Liver (tissue), 8 donors: ENCODE measurements at regions not wholly inside any gene's neighbourhood (a gene's known extent, or its start where the extent isn't known, plus 50 kb on each side); places are given as distances from the start of the nearest gene placed in this dataset.

Source experiments
- DNase-seq: peaks from one replicate; pipeline ENCODE4 v3.0.0-alpha.2; 2017; ENCODE audit warnings: low spot score
- H3K27ac ChIP-seq, 2 donors: one replicate each; pipeline ENCODE4 v1.7.0; 2013; ENCODE audit warnings: inconsistent platforms in 2 of 2, low read length in 2 of 2, control low read depth in 1 of 2, low read depth in 1 of 2, mild to moderate bottlenecking in 1 of 2
- H3K27me3 ChIP-seq, 4 donors: one replicate each; pipeline versions ENCODE4 v1.6.1 to v1.7.0; 2013; ENCODE audit warnings: low read length in 3 of 4, inconsistent platforms in 1 of 4, mild to moderate bottlenecking in 1 of 4, moderate library complexity in 1 of 4; ENCODE audit not compliant: control insufficient read depth in 4 of 4, insufficient read depth in 4 of 4
- H3K36me3 ChIP-seq, 4 donors: one replicate each; pipeline versions ENCODE4 v1.6.1 to v1.7.0; 2013; ENCODE audit warnings: low read length in 3 of 4, mild to moderate bottlenecking in 3 of 4, low read depth in 1 of 4, moderate library complexity in 1 of 4; ENCODE audit not compliant: control insufficient read depth in 4 of 4, insufficient read depth in 3 of 4
- H3K4me1 ChIP-seq, 4 donors: one replicate each; pipeline versions ENCODE4 v1.6.1 to v1.7.0; 2013; ENCODE audit warnings: low read length in 3 of 4, mild to moderate bottlenecking in 3 of 4, moderate library complexity in 1 of 4; ENCODE audit not compliant: control insufficient read depth in 4 of 4, insufficient read depth in 4 of 4
- H3K4me3 ChIP-seq, 3 donors: one replicate each; pipeline versions ENCODE4 v1.6.1 to v1.7.0; 2013; ENCODE audit warnings: low read length in 3 of 3, control low read depth in 1 of 3, low read depth in 1 of 3, mild to moderate bottlenecking in 1 of 3
- H3K9ac ChIP-seq, 2 donors: one replicate each; pipeline ENCODE4 v1.7.0; 2013; ENCODE audit warnings: low read length in 2 of 2, mild to moderate bottlenecking in 2 of 2, moderate library complexity in 2 of 2, control low read depth in 1 of 2, low read depth in 1 of 2
- H3K9me3 ChIP-seq, 4 donors: one replicate each; pipeline versions ENCODE4 v1.6.1 to v1.7.0; 2013; ENCODE audit warnings: low read length in 3 of 4; ENCODE audit not compliant: control insufficient read depth in 4 of 4
- ATF3 ChIP-seq: IDR thresholded peaks from 2 replicates; pipeline ENCODE4 v1.6.1; 2016; ENCODE audit warnings: antibody characterized with exemption
- CTCF ChIP-seq: fragments of 150-350 bp; IDR thresholded peaks from 2 replicates; pipeline ENCODE4 v1.5.1; 2017; ENCODE audit warnings: improper control_type of control experiment, low read depth, low read length; ENCODE audit not compliant: missing input control
- EGR1 ChIP-seq, 2 donors: IDR thresholded peaks; 2 replicates each; pipeline ENCODE4 v1.6.1; 2016 to 2018; ENCODE audit warnings: antibody characterized with exemption in 2 of 2, low read depth in 2 of 2
- FOXA1 ChIP-seq: IDR thresholded peaks from 2 replicates; pipeline ENCODE4 v1.6.1; 2016; ENCODE audit warnings: antibody characterized with exemption
- FOXA2 ChIP-seq: IDR thresholded peaks from 2 replicates; pipeline ENCODE4 v1.6.1; 2016; ENCODE audit warnings: antibody characterized with exemption
- GABPA ChIP-seq, 2 donors: IDR thresholded peaks in 1 of 2; conservative IDR thresholded peaks in 1 of 2; 2 replicates each; pipeline ENCODE4 v1.6.1; 2016; ENCODE audit warnings: antibody characterized with exemption in 2 of 2, mild to moderate bottlenecking in 1 of 2, moderate library complexity in 1 of 2
- HNF4A ChIP-seq, 2 donors: conservative IDR thresholded peaks; 2 replicates each; pipeline ENCODE4 v1.6.1; 2016; ENCODE audit warnings: antibody characterized with exemption in 2 of 2, mild to moderate bottlenecking in 2 of 2
- HNF4G ChIP-seq: IDR thresholded peaks from 2 replicates; pipeline ENCODE4 v1.6.1; 2016; ENCODE audit warnings: antibody characterized with exemption
- JUND ChIP-seq, 2 donors: IDR thresholded peaks; 2 replicates each; pipeline ENCODE4 v1.6.1; 2016; ENCODE audit warnings: antibody characterized with exemption in 2 of 2
- MAX ChIP-seq: IDR thresholded peaks from 2 replicates; pipeline ENCODE4 v1.6.1; 2016; ENCODE audit warnings: antibody characterized with exemption
- NR2F2 ChIP-seq: IDR thresholded peaks from 2 replicates; pipeline ENCODE4 v1.6.1; 2016; ENCODE audit warnings: antibody characterized with exemption
- RAD21 ChIP-seq, 2 donors: IDR thresholded peaks; 2 replicates each; pipeline ENCODE4 v1.6.1; 2016; ENCODE audit warnings: antibody characterized with exemption in 2 of 2, mild to moderate bottlenecking in 2 of 2
- RXRA ChIP-seq, 2 donors: IDR thresholded peaks; 2 replicates each; pipeline ENCODE4 v1.6.1; 2017 to 2018; ENCODE audit warnings: antibody characterized with exemption in 2 of 2, mild to moderate bottlenecking in 1 of 2
- TAF1 ChIP-seq: conservative IDR thresholded peaks from 2 replicates; pipeline ENCODE4 v1.6.1; 2016; ENCODE audit warnings: antibody characterized with exemption, mild to moderate bottlenecking
- YY1 ChIP-seq: IDR thresholded peaks from 2 replicates; pipeline ENCODE4 v1.6.1; 2016; ENCODE audit warnings: antibody characterized with exemption, mild to moderate bottlenecking
- ZBTB33 ChIP-seq: IDR thresholded peaks from 2 replicates; pipeline ENCODE4 v1.6.1; 2016; ENCODE audit warnings: antibody characterized with exemption
- WGBS: extraction: QIAGEN DNeasy Blood & Tissue Kit; methylation state at CpG from one replicate; pipeline ENCODE4 v1.1.7; 2013; 5-methylcytosine and 5-hydroxymethylcytosine counted together
- donor health status: healthy.
- donor health status: healthy.
- donor health status: healthy.
- donor health status: healthy.
- donor health status: healthy.

- H3K9me3 ChIP-seq, result no peaks in the 10 kb centered on the region
- H3K27ac ChIP-seq, result no peak overlapping the region
- no peaks in the 10 kb centered on the region for H3K36me3 ChIP-seq
- H3K9ac ChIP-seq, result no peak overlapping the region
- TF ChIP-seq RXRA (IDR thresholded peaks at IDR 0.05) (no peak), YY1 (no peak), MAX (no peak), HNF4A (conservative IDR thresholded peaks at IDR 0.05) (no peak), ATF3 (no peak), TAF1 (no peak), FOXA2 (no peak), JUND (IDR thresholded peaks at IDR 0.05) (no peak), GABPA (IDR thresholded peaks at IDR 0.05 in 1 of 2, conservative IDR thresholded peaks at IDR 0.05 in 1 of 2) (no peak), EGR1 (IDR thresholded peaks at IDR 0.05; ENCODE audit: low read depth in 2 of 2) (no peak), NR2F2 (no peak), FOXA1 (no peak), CTCF (no peak)
- 74% methylated on average over 8 of the region's 8 CpGs for WGBS
- no peaks in the 10 kb centered on the region for H3K4me1 ChIP-seq
- no peaks in the 10 kb centered on the region for H3K27me3 ChIP-seq
- H3K4me3 ChIP-seq, result no peak overlapping the region
- no peak for DNase-seq
Observed at GRCh38 chr19:28985201-28985600, 227.8 kb downstream of the UQCRFS1 start.

- no peak overlapping the region for H3K9ac ChIP-seq
- H3K36me3 ChIP-seq, result no peaks in the 10 kb centered on the region
- H3K27me3 ChIP-seq, result peaks cover 0 to 2% (median 0%) of the 10 kb centered on the region in 4 donors
- no peak overlapping the region for H3K27ac ChIP-seq
- 91% methylated on average over 4 of the region's 4 CpGs for WGBS
- no peak for DNase-seq
- no peaks in the 10 kb centered on the region for H3K4me1 ChIP-seq
- no peak overlapping the region for H3K4me3 ChIP-seq
- no peak for TF ChIP-seq HNF4G
- TF ChIP-seq RXRA (IDR thresholded peaks at IDR 0.05), result no peak
- no peak for TF ChIP-seq GABPA (IDR thresholded peaks at IDR 0.05 in 1 of 2, conservative IDR thresholded peaks at IDR 0.05 in 1 of 2)
- TF ChIP-seq NR2F2, result no peak
- no peaks in the 10 kb centered on the region for H3K9me3 ChIP-seq
Observed at GRCh38 chr19:28984315-28984714, 228.6 kb downstream of the UQCRFS1 start.

- no peak for DNase-seq
- WGBS, result 90% methylated on average over 6 of the region's 6 CpGs
- H3K4me1 ChIP-seq, result no peaks in the 10 kb centered on the region
- TF ChIP-seq MAX (no peak), RXRA (IDR thresholded peaks at IDR 0.05) (no peak), JUND (IDR thresholded peaks at IDR 0.05) (no peak), GABPA (IDR thresholded peaks at IDR 0.05 in 1 of 2, conservative IDR thresholded peaks at IDR 0.05 in 1 of 2) (no peak), HNF4A (conservative IDR thresholded peaks at IDR 0.05) (no peak), CTCF (no peak), TAF1 (no peak), EGR1 (IDR thresholded peaks at IDR 0.05; ENCODE audit: low read depth in 2 of 2) (no peak), ZBTB33 (no peak), ATF3 (no peak), HNF4G (no peak), YY1 (no peak), RAD21 (IDR thresholded peaks at IDR 0.05) (no peak)
Observed at GRCh38 chr19:28983430-28983829, 229.5 kb downstream of the UQCRFS1 start.

More at GRCh38 chr19:28983430-28983829, 229.5 kb downstream of the UQCRFS1 start:
- H3K27me3 ChIP-seq, result peaks cover 0 to 2% (median 0%) of the 10 kb centered on the region in 4 donors
- H3K27ac ChIP-seq, result no peak overlapping the region
- no peak overlapping the region for H3K4me3 ChIP-seq
- H3K9me3 ChIP-seq, result no peaks in the 10 kb centered on the region
- no peak overlapping the region for H3K9ac ChIP-seq
- no peaks in the 10 kb centered on the region for H3K36me3 ChIP-seq
